GM12892 (cell line): ENCODE measurements at regions not wholly inside any gene's neighbourhood (a gene's known extent, or its start where the extent isn't known, plus 50 kb on each side); places are given as distances from the start of the nearest gene placed in this dataset.

Source experiments
- DNase-seq: peaks from one replicate; pipeline ENCODE4 v3.0.0; 2011; ENCODE audit not compliant: insufficient read length
- FAIRE-seq: peaks from 2 replicates; lab custom pipeline; 2011; peaks lifted over from hg19 to GRCh38; lab: Jason Lieb, UNC
- POLR2A ChIP-seq: IDR thresholded peaks from 2 replicates; pipeline ENCODE4 v1.6.1; 2011; ENCODE audit warnings: low read depth, low read length, control low read depth
- POLR2AphosphoS5 ChIP-seq: IDR thresholded peaks from 2 replicates; pipeline ENCODE4 v1.6.1; 2011; ENCODE audit warnings: low read depth, low read length, control low read depth
- TAF1 ChIP-seq: IDR thresholded peaks from 2 replicates; pipeline ENCODE4 v1.6.1; 2011; ENCODE audit warnings: low read depth, mild to moderate bottlenecking, control low read depth, low read length, borderline replicate concordance

- FAIRE-seq = no peak
- no peak for DNase-seq
- TF ChIP-seq POLR2A = no peak
- TF ChIP-seq POLR2AphosphoS5 = no peak
- no peak for TF ChIP-seq TAF1
Measured at GRCh38 chr3:176969066-176969465, 228.2 kb downstream of the TBL1XR1 start.

- no peak for FAIRE-seq
Measured at GRCh38 chr3:176968631-176969030, 228.7 kb downstream of the TBL1XR1 start.

GRCh38 chr3:176967522-176967921, 229.8 kb downstream of the TBL1XR1 start:
- TF ChIP-seq TAF1 = no peak
- TF ChIP-seq POLR2A = no peak
- no peak for TF ChIP-seq POLR2AphosphoS5
- DNase-seq (no peak), FAIRE-seq (no peak)

More at GRCh38 chr3:176968631-176969030, 228.7 kb downstream of the TBL1XR1 start:
- no peak for DNase-seq
- TF ChIP-seq POLR2AphosphoS5 = no peak
- no peak for TF ChIP-seq POLR2A
- TF ChIP-seq TAF1 = no peak

GRCh38 chr3:176964661-176965060, 232.6 kb downstream of the TBL1XR1 start:
- TF ChIP-seq POLR2A = no peak
- TF ChIP-seq TAF1 = no peak
- TF ChIP-seq POLR2AphosphoS5 = no peak
- DNase-seq (no peak), FAIRE-seq (no peak)

- FAIRE-seq (no peak), DNase-seq (no peak)
- TF ChIP-seq POLR2AphosphoS5 (no peak), POLR2A (no peak), TAF1 (no peak)
Measured at GRCh38 chr3:176961916-176962315, 235.4 kb downstream of the TBL1XR1 start.

GRCh38 chr3:176959867-176960266, 237.4 kb downstream of the TBL1XR1 start:
- no peak for DNase-seq
- no peak for TF ChIP-seq POLR2AphosphoS5
- no peak for TF ChIP-seq TAF1
- TF ChIP-seq POLR2A = no peak
- FAIRE-seq = no peak

GRCh38 chr3:176958560-176958959, 238.7 kb downstream of the TBL1XR1 start:
- TF ChIP-seq TAF1 = no peak
- no peak for TF ChIP-seq POLR2A
- no peak for TF ChIP-seq POLR2AphosphoS5
- FAIRE-seq (no peak), DNase-seq (no peak)

GRCh38 chr3:176954517-176954916, 242.8 kb downstream of the TBL1XR1 start:
- no peak for FAIRE-seq

GRCh38 chr3:176953106-176954060, 243.9 kb downstream of the TBL1XR1 start:
- TF ChIP-seq POLR2AphosphoS5 (no peak), TAF1 (no peak), POLR2A (no peak)
- DNase-seq = no peak
- FAIRE-seq = no peak

More at GRCh38 chr3:176954517-176954916, 242.8 kb downstream of the TBL1XR1 start:
- DNase-seq = no peak
- no peak for TF ChIP-seq TAF1
- no peak for TF ChIP-seq POLR2AphosphoS5

- DNase-seq (no peak), FAIRE-seq (no peak)
- TF ChIP-seq POLR2A = no peak
- no peak for TF ChIP-seq POLR2AphosphoS5
- no peak for TF ChIP-seq TAF1
Measured at GRCh38 chr3:176951586-176952292, 245.5 kb downstream of the TBL1XR1 start.

- FAIRE-seq = no peak
- TF ChIP-seq TAF1 = no peak
- no peak for DNase-seq
Measured at GRCh38 chr3:176951144-176951543, 246.1 kb downstream of the TBL1XR1 start.
